ENCODE measurements at regions not wholly inside any gene's neighbourhood (a gene's known extent, or its start where the extent isn't known, plus 50 kb on each side); places are given as distances from the start of the nearest gene placed in this dataset.

- peak; percentile 36 for TF ChIP-seq CTCF (IDR thresholded peaks at IDR 0.05)
- TF ChIP-seq EZH2phosphoT487 (IDR thresholded peaks at IDR 0.05), result no peak
Measured at GRCh38 chr9:78783743-78784142, 486.8 kb downstream of the PSAT1 start.
